IPS-NIHi7 (cell line): ENCODE measurements at regions not wholly inside any gene's neighbourhood (a gene's known extent, or its start where the extent isn't known, plus 50 kb on each side); places are given as distances from the start of the nearest gene placed in this dataset.

Experiments used
- DNase-seq: peaks from one replicate; pipeline ENCODE4 v3.0.0; 2012; ENCODE audit warnings: mixed read lengths; ENCODE audit errors: extremely low spot score

GRCh38 chr6:156413154-156413553 is 364.0 kb upstream of the ARID1B start:
- no peak for DNase-seq

DNA sequence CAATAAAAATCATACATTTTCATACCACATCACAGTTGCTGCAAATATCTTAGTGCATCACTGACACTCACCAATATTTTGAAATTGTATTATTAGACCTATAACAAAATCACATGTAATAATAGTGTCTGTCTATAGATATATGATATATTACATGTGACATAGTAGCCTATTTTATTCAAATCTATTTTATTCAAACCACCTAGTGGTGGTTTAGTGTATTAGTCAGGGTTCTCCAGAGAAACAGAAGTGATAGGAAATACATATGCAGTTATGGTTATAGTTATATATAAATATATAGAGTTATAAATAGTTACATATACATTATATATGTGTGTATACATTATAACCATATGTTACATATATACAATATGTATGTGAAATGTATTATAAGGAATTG is 366.5 kb upstream of the ARID1B start:
- DNase-seq = no peak

DNA sequence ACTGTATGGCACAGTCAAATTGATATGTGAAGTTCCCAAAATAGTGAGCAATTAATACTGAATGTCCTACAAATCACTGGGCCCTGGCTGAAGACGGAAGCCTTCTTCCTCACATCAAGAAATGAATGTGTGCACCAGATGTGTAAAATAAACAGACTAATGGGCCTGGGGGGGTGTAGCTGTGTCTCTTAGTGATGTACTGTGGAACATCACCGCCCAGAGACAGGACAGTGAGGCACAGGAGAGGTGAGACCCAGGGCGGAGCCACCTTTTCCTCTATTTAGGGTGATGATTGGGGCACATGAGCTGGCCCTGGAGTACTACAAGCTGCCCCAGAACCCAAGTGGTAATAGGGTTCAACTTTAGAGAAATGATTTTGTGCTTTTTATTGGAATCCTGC is 368.5 kb upstream of the ARID1B start:
- DNase-seq = no peak

DNA sequence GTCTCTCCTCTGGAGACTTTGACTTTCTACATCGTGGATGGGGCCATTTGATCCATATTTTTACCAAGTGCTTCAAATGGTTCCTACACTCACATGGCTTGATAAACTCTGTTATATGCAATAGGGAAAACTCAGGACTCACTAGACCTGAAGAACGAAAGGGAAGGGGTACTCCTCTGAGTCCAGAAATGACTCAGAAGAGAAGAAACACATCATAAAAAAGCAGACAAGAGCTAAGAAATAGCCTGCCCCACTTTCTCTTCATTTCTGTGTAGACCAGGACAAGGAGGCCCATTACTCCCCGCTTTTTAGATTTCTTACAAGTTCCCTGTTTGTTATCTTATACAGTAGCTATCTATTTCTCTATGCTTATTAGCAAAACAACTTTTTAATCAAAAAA is 369.8 kb upstream of the ARID1B start:
- DNase-seq = no peak

DNA sequence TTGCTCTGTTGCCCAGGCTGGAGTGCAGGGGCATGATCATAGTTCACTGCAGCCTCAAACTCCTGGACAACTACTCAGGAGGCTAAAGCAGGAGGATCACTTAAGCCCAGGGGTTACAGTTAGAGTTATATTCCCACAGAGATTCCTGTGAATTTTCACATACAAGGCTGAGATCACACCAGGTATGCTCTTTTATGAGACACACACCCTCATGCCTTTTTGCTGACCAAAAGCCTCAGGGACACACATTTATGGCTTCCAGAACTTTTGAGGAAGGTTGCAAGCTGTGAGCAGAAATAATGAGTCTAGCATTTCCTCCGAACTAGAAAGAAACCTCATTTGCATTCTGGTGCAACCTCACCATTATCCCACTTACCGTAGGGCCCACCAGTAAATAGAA is 370.5 kb upstream of the ARID1B start:
- DNase-seq = no peak

DNA sequence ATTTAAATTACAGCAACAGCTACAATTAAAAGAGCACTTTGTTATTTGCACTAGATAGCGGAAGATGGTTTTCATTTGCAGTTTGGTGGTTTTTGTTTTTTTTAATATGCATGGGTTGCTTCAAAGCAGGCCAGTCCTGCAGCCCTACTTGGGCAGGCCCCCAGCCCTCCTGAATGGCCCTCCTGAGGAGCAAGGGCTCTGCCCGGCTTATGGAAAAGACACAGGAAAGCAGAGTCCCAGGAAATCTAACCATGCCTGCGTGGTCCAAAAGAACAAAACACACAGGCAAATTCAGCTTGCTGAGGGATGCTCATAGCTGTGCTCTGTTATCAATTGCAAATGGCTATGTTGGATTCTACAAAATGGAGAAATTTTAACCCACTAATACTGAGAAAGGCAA is 371.1 kb upstream of the ARID1B start:
- DNase-seq = no peak

DNA sequence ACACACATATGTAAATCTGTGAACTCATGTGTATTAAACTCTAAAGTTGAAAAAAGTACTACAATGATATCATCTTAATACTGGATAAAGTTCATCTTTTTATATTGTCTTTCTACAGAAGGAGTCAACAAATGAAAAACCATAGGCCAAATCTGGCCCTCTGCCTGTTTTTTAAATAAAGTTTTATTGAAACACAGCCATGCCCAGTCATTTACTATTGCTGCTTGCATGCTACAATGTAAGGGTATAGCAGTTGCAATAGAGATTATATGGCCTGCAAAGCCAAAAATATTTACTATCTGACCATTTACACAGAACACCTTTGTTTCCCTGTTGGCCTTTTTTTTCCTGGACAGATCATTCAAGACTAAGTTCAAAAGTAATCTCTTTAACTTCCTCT is 374.6 kb upstream of the ARID1B start:
- no peak for DNase-seq

DNA sequence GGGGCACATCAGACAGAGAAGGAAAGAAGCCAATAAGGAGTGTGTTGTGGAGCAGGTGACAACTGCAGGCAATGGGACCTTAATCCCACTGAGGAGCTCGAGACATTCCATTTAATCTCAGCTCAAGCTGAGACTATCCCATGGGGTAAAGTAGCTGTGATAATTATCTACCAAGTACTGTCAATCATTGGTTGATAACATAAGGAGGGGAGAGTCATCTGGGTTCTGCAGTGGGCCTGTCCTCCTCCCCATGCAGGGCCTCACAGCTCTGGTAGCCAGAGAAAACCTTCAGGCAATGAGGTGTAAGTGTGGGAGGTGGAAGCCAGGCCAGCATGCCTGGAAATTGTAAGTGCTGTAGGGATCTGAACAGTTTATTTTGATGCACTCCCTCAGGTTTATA is 375.0 kb upstream of the ARID1B start:
- DNase-seq = no peak

DNA sequence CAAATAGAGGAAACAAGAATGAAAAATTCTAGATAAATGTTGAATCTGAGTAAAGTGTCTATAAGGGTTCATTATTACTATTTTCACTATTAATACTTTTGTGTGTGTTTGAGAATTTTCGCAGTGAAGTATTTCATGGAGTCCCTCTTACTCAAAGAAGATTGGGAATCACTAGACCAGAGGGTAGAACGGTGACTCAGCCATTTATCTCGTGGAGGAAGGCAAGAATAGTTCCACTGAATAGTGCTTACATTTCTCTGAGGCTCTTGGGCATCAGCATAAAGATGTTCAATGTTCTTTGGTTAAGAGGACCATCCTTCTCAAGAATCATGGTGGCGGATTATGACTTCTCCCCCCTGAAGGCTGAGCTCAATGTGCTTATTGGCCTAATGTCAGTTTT is 376.7 kb upstream of the ARID1B start:
- DNase-seq = no peak

- no peak for DNase-seq
These were observed 378.2 kb upstream of the ARID1B start for GRCh38 chr6:156398966-156399365.

GRCh38 chr6:156398371-156398770 is 378.8 kb upstream of the ARID1B start:
- DNase-seq = no peak

DNA sequence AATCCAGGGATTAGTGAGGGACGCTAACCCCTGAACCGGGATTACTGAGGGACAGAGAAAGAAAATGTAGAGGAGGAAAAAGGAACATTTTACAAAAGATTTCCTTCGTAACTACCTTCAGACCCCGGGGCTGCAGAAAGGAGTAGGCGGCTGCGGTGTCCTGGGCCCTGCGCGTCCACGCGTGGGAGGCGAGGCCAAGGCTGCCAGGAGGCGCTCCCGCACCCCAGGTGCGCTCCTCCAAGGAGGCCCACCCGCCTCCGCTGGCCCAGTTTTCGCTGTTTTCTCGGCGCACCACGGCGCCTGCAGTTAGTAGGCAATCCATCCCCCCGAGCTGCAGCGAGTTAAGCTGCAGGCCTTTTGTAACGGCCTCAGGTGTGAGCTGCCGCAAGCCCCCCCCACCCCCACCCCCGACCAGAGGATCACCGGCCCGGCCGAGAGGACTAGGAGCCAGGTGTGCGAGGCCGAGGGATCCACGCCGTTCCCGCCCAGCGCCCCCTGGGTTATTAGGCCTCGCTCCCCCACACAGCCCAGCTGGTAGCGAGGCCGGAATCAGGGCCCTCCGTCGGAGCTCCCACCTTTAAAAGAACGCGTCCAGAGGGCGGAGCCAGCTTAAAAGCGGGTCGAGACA is 380.3 kb upstream of the ARID1B start:
- peak; percentile 42 for DNase-seq

DNA sequence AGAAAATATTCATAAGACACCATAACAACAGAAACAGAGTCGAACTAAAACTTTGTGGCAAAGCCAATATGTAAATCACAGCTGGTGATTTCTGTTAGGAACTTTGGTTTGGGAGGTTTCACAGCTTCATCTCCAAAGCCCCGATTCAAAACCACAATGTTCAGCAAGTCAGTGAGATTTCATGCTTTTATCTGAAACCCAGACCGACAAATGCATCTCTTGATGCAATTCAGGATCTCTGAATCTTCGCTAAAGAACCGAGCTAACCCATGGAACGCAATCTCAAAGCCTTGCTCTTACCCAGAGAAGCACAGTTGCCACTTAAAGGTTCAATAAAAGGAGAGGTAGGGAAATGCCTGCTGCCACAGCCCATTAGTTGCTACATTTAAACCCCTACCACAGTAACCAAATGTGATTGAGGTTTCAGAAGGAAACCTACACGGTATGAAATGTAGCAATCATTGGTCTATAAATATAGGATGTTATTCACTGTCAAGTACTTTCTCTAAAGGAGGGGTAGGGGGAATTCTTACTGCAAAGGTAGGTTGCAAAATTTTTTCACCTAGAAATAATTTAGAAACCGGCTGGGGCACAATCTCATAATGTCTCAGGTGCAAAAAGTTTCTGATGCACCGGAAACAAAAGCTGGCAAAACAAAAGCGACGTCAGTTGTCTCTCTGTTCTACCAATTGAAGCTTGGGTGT is 381.0 kb upstream of the ARID1B start:
- no peak for DNase-seq

GRCh38 chr6:156395276-156395675 is 381.9 kb upstream of the ARID1B start:
- DNase-seq = no peak

DNA sequence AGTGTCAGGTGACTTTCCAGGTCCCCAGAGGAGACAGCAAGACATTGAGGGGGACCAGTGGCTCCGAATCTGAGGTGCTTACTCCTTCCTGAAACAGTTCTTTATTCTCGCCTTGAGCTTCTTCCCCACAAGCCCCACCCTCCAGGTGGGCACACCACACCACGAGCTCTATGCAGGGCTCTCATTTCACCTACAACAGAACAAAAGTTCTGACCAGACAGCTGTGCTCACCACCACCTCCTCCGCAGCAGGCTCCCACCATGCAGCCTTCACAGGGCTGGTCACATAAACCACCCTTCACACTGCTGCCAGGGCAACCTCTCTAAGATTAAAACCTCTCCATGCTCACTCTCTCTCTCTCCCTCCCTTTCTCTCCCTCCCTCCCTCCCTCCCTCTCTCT is 384.5 kb upstream of the ARID1B start:
- no peak for DNase-seq

GRCh38 chr6:156391977-156392376 is 385.2 kb upstream of the ARID1B start:
- no peak for DNase-seq

DNA sequence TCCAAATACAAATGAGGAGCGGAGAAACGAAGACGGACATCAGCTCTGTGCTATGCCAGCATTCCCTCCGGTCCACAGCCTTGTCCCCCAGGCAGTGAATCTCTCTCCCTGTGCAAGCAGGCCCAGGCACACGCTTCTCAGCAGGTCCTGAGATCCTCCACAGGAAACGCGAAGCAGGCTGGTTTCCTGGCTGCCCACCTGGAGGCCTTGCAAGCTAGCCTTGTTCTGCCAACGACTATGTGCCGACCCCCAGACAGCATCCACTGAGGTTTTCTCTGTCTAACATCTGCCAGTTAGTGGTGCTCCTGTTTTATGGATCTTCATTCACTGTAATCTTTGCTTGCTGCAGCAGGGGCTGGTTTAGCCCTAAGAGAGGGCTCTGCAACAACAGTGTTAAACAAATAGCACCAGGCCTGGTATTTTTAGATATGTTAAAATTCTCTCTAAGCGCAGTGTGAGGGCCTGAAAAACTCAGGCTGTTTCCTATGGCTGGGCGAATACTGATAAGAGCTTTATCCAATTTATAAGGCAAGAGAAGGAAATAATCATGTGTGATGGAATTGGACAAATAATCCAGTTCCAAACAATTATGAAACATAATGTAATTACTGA is 386.0 kb upstream of the ARID1B start:
- peak; percentile 21 for DNase-seq

DNA sequence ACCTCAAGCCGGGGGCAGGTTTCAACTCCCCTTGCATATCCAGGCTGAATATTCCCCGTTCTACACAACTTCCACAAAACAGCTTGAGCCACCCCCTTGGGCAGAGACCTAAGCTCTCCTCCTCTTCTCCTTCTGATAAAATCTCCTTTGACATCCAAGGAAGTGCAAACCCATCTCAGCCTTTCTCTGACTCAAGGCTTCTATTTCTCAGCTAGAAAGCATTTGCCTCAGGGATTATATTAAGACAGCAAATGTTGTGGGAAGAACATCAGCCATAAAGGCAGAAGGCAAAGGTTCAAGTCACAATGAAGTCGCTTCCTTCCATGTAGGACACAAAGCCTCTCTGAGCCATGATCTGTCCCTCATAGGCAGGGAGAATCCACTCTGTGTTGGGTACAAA is 386.6 kb upstream of the ARID1B start:
- no peak for DNase-seq

DNA sequence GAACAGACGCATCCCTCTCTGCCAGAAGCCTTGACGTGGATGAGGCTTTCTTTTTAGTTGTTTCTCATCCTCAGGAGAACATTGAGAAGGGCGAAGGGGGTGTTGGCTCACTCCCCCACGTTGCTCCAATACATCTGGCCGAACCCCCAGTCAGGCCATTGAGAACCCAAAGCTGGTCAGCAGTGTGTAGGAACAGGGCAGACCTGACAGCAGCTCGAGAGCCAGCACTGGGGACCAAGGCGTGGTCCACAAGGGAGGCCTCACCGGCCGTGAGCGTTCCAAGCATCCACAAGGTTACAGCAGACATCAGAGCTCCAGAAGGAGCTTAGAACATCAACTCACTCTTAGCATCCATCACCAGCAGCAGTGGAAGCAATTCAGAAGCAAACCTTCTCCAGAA is 387.9 kb upstream of the ARID1B start:
- DNase-seq = no peak

GRCh38 chr6:156387472-156387871 is 389.7 kb upstream of the ARID1B start:
- DNase-seq = no peak

- DNase-seq = no peak
These were observed 394.1 kb upstream of the ARID1B start for GRCh38 chr6:156383059-156383458.

DNA sequence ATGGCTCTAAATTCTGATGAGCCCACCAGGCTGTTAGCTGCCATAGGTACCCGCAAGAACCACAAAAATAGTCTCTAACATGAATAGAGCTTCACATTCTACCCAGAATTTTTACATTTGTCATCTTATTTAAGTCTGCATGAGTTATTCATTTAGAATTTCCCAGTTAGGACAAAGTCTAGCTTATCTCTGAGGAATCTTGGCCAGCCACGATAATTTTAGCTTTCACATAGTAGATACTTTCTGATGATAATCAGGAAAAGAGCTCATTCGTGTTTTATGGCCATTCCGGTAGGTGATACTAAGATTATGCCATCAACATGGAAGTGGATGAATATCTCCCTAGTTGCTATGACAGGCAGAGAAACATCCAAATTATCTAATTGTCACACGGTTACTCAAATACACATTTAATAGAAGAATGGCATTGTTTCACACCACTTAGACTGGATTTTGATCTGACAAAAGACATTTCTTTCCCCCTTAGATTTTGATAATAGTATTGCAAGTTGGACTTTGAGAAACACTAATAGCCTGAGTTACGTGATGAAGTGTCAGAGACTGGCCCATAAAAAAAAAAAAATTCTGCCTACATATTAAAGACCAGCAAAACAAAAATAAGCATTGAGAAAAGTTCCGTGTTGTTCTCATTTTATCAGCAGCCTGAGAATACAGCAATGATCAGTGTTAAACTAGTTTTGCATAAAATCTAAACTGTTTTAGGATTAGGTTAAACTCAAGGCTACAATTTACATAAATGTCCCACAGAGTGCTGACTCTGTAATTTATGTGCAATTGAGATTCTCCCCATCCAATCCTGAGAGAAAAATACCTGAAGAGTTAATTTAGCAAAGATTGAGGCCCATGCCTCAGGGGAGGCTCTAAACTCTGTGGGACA is 397.5 kb upstream of the ARID1B start:
- DNase-seq = no peak
